ENCODE measurements at regions not wholly inside any gene's neighbourhood (a gene's known extent, or its start where the extent isn't known, plus 50 kb on each side); places are given as distances from the start of the nearest gene placed in this dataset.

DNA sequence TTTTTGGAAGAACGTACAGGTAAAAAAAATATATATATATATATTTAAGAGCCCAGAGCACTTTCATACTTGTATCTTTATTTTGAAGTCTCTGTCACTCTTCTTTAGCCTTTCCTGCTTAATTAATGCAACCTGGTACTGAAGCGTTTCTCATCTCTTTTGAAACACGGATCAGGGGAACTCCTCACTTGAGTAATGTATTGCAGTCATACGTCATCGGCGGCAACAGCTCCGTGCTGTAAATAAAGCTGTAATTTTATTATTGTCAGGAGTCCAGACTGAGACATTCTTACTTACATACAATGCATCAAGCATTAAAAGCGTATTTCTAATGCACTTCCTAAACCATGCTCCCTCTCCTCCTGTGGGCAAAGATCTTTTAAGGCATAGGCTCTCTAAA, 514.7 kb downstream of the SOX11 start:
- TF ChIP-seq, protein P1, sequence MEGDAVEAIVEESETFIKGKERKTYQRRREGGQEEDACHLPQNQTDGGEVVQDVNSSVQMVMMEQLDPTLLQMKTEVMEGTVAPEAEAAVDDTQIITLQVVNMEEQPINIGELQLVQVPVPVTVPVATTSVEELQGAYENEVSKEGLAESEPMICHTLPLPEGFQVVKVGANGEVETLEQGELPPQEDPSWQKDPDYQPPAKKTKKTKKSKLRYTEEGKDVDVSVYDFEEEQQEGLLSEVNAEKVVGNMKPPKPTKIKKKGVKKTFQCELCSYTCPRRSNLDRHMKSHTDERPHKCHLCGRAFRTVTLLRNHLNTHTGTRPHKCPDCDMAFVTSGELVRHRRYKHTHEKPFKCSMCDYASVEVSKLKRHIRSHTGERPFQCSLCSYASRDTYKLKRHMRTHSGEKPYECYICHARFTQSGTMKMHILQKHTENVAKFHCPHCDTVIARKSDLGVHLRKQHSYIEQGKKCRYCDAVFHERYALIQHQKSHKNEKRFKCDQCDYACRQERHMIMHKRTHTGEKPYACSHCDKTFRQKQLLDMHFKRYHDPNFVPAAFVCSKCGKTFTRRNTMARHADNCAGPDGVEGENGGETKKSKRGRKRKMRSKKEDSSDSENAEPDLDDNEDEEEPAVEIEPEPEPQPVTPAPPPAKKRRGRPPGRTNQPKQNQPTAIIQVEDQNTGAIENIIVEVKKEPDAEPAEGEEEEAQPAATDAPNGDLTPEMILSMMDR (IDR thresholded peaks at IDR 0.05; ENCODE audit: poor library complexity): no peak
- TF ChIP-seq EZH2phosphoT487 (IDR thresholded peaks at IDR 0.05; ENCODE audit: low read depth, severe bottlenecking, unreplicated experiment) (no peak), EZH2 (IDR thresholded peaks at IDR 0.05; ENCODE audit: borderline replicate concordance) (no peak)

Data from hepatocyte (in vitro differentiated cells).